ENCODE measurements at regions not wholly inside any gene's neighbourhood (a gene's known extent, or its start where the extent isn't known, plus 50 kb on each side); places are given as distances from the start of the nearest gene placed in this dataset.

GRCh38 chr6:168200571-168201134, 118.9 kb downstream of the DACT2 start:
- Histone ChIP-seq H2AFZ (no peak overlapping the region), H3K9me2 (replicated peaks; ENCODE audit: insufficient read depth) (no peaks in the 10 kb centered on the region), H3K79me2 (no peaks in the 10 kb centered on the region), H3K27ac (peak overlapping the region; percentile 48), H4K20me1 (ENCODE audit: insufficient read depth, poor library complexity, severe bottlenecking) (no peaks in the 10 kb centered on the region), H3K4me1 (ENCODE audit: insufficient read depth) (no peaks in the 10 kb centered on the region), H3K27me3 (no peaks in the 10 kb centered on the region), H3K36me3 (replicated peaks; ENCODE audit: insufficient read depth, low read depth) (no peaks in the 10 kb centered on the region), H3K9me3 (ENCODE audit: low read depth) (no peaks in the 10 kb centered on the region), H3K4me2 (no peak overlapping the region), H3K4me3 (no peak overlapping the region)
- DNase-seq (ENCODE audit: low spot score): no peak
- TF ChIP-seq EZH2phosphoT487 (IDR thresholded peaks at IDR 0.05; ENCODE audit: low read depth, severe bottlenecking, unreplicated experiment) (no peak), EZH2 (IDR thresholded peaks at IDR 0.05; ENCODE audit: borderline replicate concordance) (no peak), CTCF (IDR thresholded peaks at IDR 0.05; ENCODE audit: poor library complexity) (no peak)
- WGBS (ENCODE audit: low lambda C conversion rate, missing lambda C conversion rate): 82% methylated on average over 8 of the region's 8 CpGs

GRCh38 chr6:168198302-168199180, 119.5 kb upstream of the FRMD1 start:
- Histone ChIP-seq H3K36me3 (replicated peaks; ENCODE audit: insufficient read depth, low read depth) (no peaks in the 10 kb centered on the region), H4K20me1 (ENCODE audit: insufficient read depth, poor library complexity, severe bottlenecking) (no peaks in the 10 kb centered on the region), H3K4me1 (ENCODE audit: insufficient read depth) (no peaks in the 10 kb centered on the region), H2AFZ (no peak overlapping the region), H3K27me3 (no peaks in the 10 kb centered on the region), H3K4me3 (no peak overlapping the region), H3K27ac (no peak overlapping the region), H3K4me2 (no peak overlapping the region), H3K9me2 (replicated peaks; ENCODE audit: insufficient read depth) (no peaks in the 10 kb centered on the region), H3K9me3 (ENCODE audit: low read depth) (no peaks in the 10 kb centered on the region), H3K79me2 (no peaks in the 10 kb centered on the region)
- DNase-seq (ENCODE audit: low spot score): no peak
- WGBS (ENCODE audit: low lambda C conversion rate, missing lambda C conversion rate): 92% methylated on average over 21 of the region's 21 CpGs
- TF ChIP-seq EZH2phosphoT487 (IDR thresholded peaks at IDR 0.05; ENCODE audit: low read depth, severe bottlenecking, unreplicated experiment) (no peak), EZH2 (IDR thresholded peaks at IDR 0.05; ENCODE audit: borderline replicate concordance) (no peak), CTCF (IDR thresholded peaks at IDR 0.05; ENCODE audit: poor library complexity) (no peak)

GRCh38 chr6:168197636-168198301, 118.8 kb upstream of the FRMD1 start:
- no peak overlapping the region for H2AFZ ChIP-seq
- no peaks in the 10 kb centered on the region for H3K79me2 ChIP-seq
- H3K4me3 ChIP-seq: no peak overlapping the region
- H3K4me2 ChIP-seq: no peak overlapping the region
- H3K27ac ChIP-seq: no peak overlapping the region
- H3K9me2 ChIP-seq (replicated peaks; ENCODE audit: insufficient read depth): no peaks in the 10 kb centered on the region
- no peaks in the 10 kb centered on the region for H3K4me1 ChIP-seq (ENCODE audit: insufficient read depth)
- WGBS (ENCODE audit: low lambda C conversion rate, missing lambda C conversion rate): 93% methylated on average over 10 of the region's 10 CpGs
- no peaks in the 10 kb centered on the region for H3K27me3 ChIP-seq
- H3K36me3 ChIP-seq (replicated peaks; ENCODE audit: insufficient read depth, low read depth): no peaks in the 10 kb centered on the region
- no peaks in the 10 kb centered on the region for H3K9me3 ChIP-seq (ENCODE audit: low read depth)
- TF ChIP-seq EZH2 (IDR thresholded peaks at IDR 0.05; ENCODE audit: borderline replicate concordance): no peak
- TF ChIP-seq EZH2phosphoT487 (IDR thresholded peaks at IDR 0.05; ENCODE audit: low read depth, severe bottlenecking, unreplicated experiment): no peak
- no peak for TF ChIP-seq CTCF (IDR thresholded peaks at IDR 0.05; ENCODE audit: poor library complexity)
- H4K20me1 ChIP-seq (ENCODE audit: insufficient read depth, poor library complexity, severe bottlenecking): no peaks in the 10 kb centered on the region
- DNase-seq (ENCODE audit: low spot score): no peak

Data from hepatocyte (in vitro differentiated cells).